H9 (cell line): ENCODE measurements at regions not wholly inside any gene's neighbourhood (a gene's known extent, or its start where the extent isn't known, plus 50 kb on each side); places are given as distances from the start of the nearest gene placed in this dataset.

ENCODE experiments used
- DNase-seq: peaks from one replicate; pipeline ENCODE4 v3.0.0-alpha.2; 2017
- H2AFZ ChIP-seq: one replicate; pipeline ENCODE4 v1.6.1; 2013; ENCODE audit warnings: mild to moderate bottlenecking, low read length, control low read depth, moderate library complexity
- H2AK5ac ChIP-seq: 2 replicates; pipeline ENCODE4 v1.6.1; 2013; ENCODE audit warnings: low read length, control low read depth, mixed read lengths; ENCODE audit not compliant: insufficient read length
- H2BK120ac ChIP-seq: one replicate; pipeline ENCODE4 v1.6.1; 2013; ENCODE audit warnings: low read depth, mild to moderate bottlenecking, low read length, control low read depth, inconsistent platforms; ENCODE audit not compliant: poor library complexity, severe bottlenecking
- H2BK12ac ChIP-seq: 2 replicates; pipeline ENCODE4 v1.6.1; 2013; ENCODE audit warnings: low read length, control low read depth, mixed read lengths, low read depth; ENCODE audit not compliant: insufficient read length
- H2BK15ac ChIP-seq: 2 replicates; pipeline ENCODE4 v1.6.1; 2013; ENCODE audit warnings: low read depth, low read length, control low read depth
- H2BK20ac ChIP-seq: one replicate; pipeline ENCODE4 v1.6.1; 2013; ENCODE audit warnings: low read depth, mild to moderate bottlenecking, low read length, control low read depth, inconsistent platforms; ENCODE audit not compliant: poor library complexity, severe bottlenecking
- H2BK5ac ChIP-seq: 2 replicates; pipeline ENCODE4 v1.6.1; 2013; ENCODE audit warnings: low read length, control low read depth, mixed read lengths; ENCODE audit not compliant: insufficient read length
- H3K14ac ChIP-seq: 2 replicates; pipeline ENCODE4 v1.6.1; 2013; ENCODE audit warnings: low read length, control low read depth; ENCODE audit not compliant: insufficient read depth
- H3K18ac ChIP-seq: 2 replicates; pipeline ENCODE4 v1.6.1; 2013; ENCODE audit warnings: low read depth, mild to moderate bottlenecking, mixed read lengths, low read length, control low read depth; ENCODE audit not compliant: insufficient read length
- H3K23ac ChIP-seq: 2 replicates; pipeline ENCODE4 v1.6.1; 2013; ENCODE audit warnings: low read length, control low read depth, mixed read lengths, low read depth; ENCODE audit not compliant: insufficient read length
- H3K23me2 ChIP-seq: 2 replicates; pipeline ENCODE4 v1.6.1; 2013; ENCODE audit warnings: low read depth, mild to moderate bottlenecking, mixed read lengths, low read length, control low read depth; ENCODE audit not compliant: insufficient read length, poor library complexity, severe bottlenecking
- H3K27ac ChIP-seq: 2 replicates; pipeline ENCODE4 v1.5.1; 2013; ENCODE audit warnings: low read length, control low read depth, mixed read lengths, low read depth; ENCODE audit not compliant: insufficient read length
- H3K27me3 ChIP-seq: 2 replicates; pipeline ENCODE4 v1.6.1; 2013; ENCODE audit warnings: low read length, control low read depth, inconsistent platforms; ENCODE audit not compliant: insufficient read depth
- H3K4ac ChIP-seq: 2 replicates; pipeline ENCODE4 v1.6.1; 2013; ENCODE audit warnings: low read depth, mild to moderate bottlenecking, control low read depth, inconsistent platforms, low read length, moderate library complexity
- H3K4me1 ChIP-seq: 2 replicates; pipeline ENCODE4 v1.6.1; 2013; ENCODE audit warnings: low read length, control low read depth, inconsistent platforms; ENCODE audit not compliant: insufficient read depth
- H3K4me2 ChIP-seq: 2 replicates; pipeline ENCODE4 v1.6.1; 2013; ENCODE audit warnings: low read length, control low read depth, mixed read lengths; ENCODE audit not compliant: insufficient read length, insufficient read depth
- H3K56ac ChIP-seq: 2 replicates; pipeline ENCODE4 v1.6.1; 2013; ENCODE audit warnings: low read depth, mild to moderate bottlenecking, mixed read lengths, low read length, control low read depth; ENCODE audit not compliant: insufficient read length
- H3K79me1 ChIP-seq: 2 replicates; pipeline ENCODE4 v1.6.1; 2013; ENCODE audit warnings: low read depth, mild to moderate bottlenecking, moderate library complexity, low read length, control low read depth, inconsistent platforms; ENCODE audit not compliant: insufficient read depth, poor library complexity, severe bottlenecking
- H3K79me2 ChIP-seq: 2 replicates; pipeline ENCODE4 v1.6.1; 2013; ENCODE audit warnings: low read length, control low read depth, inconsistent platforms; ENCODE audit not compliant: insufficient read depth
- H3K9ac ChIP-seq: 2 replicates; pipeline ENCODE4 v1.6.1; 2013; ENCODE audit warnings: low read length, control low read depth, mixed read lengths; ENCODE audit not compliant: insufficient read length; ENCODE audit errors: extremely low read depth
- H3K9me3 ChIP-seq: one replicate; pipeline ENCODE4 v1.6.1; 2013; ENCODE audit warnings: low read depth, low read length, inconsistent platforms; ENCODE audit not compliant: control insufficient read depth
- H3T11ph ChIP-seq: one replicate; pipeline ENCODE4 v1.6.1; 2013; ENCODE audit warnings: mild to moderate bottlenecking, low read length, control low read depth, inconsistent platforms
- H4K20me1 ChIP-seq: one replicate; pipeline ENCODE4 v1.6.1; 2013; ENCODE audit not compliant: control insufficient read depth, insufficient read length, insufficient read depth
- H4K5ac ChIP-seq: 2 replicates; pipeline ENCODE4 v1.6.1; 2013; ENCODE audit warnings: low read depth, mild to moderate bottlenecking, mixed read lengths, low read length, control low read depth; ENCODE audit not compliant: insufficient read length
- H4K8ac ChIP-seq: replicated peaks from 2 replicates; pipeline ENCODE4 v1.6.1; 2013; ENCODE audit warnings: low read length, control low read depth, mixed read lengths, low read depth; ENCODE audit not compliant: insufficient read length
- H4K91ac ChIP-seq: 2 replicates; pipeline ENCODE4 v1.6.1; 2013; ENCODE audit warnings: low read depth, mild to moderate bottlenecking, moderate library complexity, mixed read lengths, low read length, control low read depth; ENCODE audit not compliant: insufficient read length
- H3K27ac Mint-ChIP-seq, 3 experiments: 2 replicates in 2 of 3; 3 replicates in 1 of 3; pipeline ENCODE4 v1.8.0; 2020 to 2021; ENCODE audit warnings: mixed read lengths in 3 of 3, mild to moderate bottlenecking in 1 of 3, moderate library complexity in 1 of 3
- H3K27me3 Mint-ChIP-seq: 2 replicates; pipeline ENCODE4 v1.8.0; 2021; ENCODE audit warnings: low read depth, mild to moderate bottlenecking, moderate library complexity, mixed read lengths
- H3K36me3 Mint-ChIP-seq, 3 experiments: 2 replicates in 2 of 3; 3 replicates in 1 of 3; pipeline ENCODE4 v1.8.0; 2020 to 2021; ENCODE audit warnings: low read depth in 3 of 3, mixed read lengths in 3 of 3; ENCODE audit not compliant: insufficient read depth in 1 of 3
- H3K4me1 Mint-ChIP-seq, 2 experiments: 2 replicates each; pipeline ENCODE4 v1.8.0; 2020; ENCODE audit warnings: mixed read lengths in 2 of 2
- H3K4me3 Mint-ChIP-seq, 2 experiments: 2 replicates in 1 of 2; 3 replicates in 1 of 2; pipeline ENCODE4 v1.8.0; 2020 to 2021; ENCODE audit warnings: mild to moderate bottlenecking in 2 of 2, mixed read lengths in 2 of 2, moderate library complexity in 1 of 2
- H3K9me3 Mint-ChIP-seq, 2 experiments: 2 replicates in 1 of 2; 3 replicates in 1 of 2; pipeline ENCODE4 v1.8.0; 2020; ENCODE audit warnings: mild to moderate bottlenecking in 2 of 2, mixed read lengths in 2 of 2, moderate library complexity in 1 of 2
- CTCF ChIP-seq: fragments of 200-600 bp; sonication (generic); conservative IDR thresholded peaks from 3 replicates; pipeline ENCODE4 v1.8.0; 2021; ENCODE audit warnings: antibody characterized with exemption, mild to moderate bottlenecking
- WGBS: extraction: QIAGEN DNeasy Blood & Tissue Kit; methylation state at CpG from one replicate; pipeline ENCODE4 v1.1.7; 2013; ENCODE audit warnings: missing lambda C conversion rate, low lambda C conversion rate, mixed read lengths; ENCODE audit not compliant: insufficient read length; ENCODE audit errors: extremely low coverage; 5-methylcytosine and 5-hydroxymethylcytosine counted together

GRCh38 chr22:48275412-48275811 lies 1513.0 kb downstream of the TBC1D22A start:
- no peak overlapping the region for H4K5ac ChIP-seq
- no peak overlapping the region for H3K56ac ChIP-seq
- H3K27me3 Mint-ChIP-seq, result peaks cover 15% of the 10 kb centered on the region
- no peak overlapping the region for H3K4me3 Mint-ChIP-seq
- no peaks in the 10 kb centered on the region for H3K79me2 ChIP-seq
- no peaks in the 10 kb centered on the region for H3K9me3 ChIP-seq
- no peak overlapping the region for H3K4ac ChIP-seq
- peaks cover 18 to 25% of the 10 kb centered on the region in 2 experiments for H3K4me1 Mint-ChIP-seq
- no peak overlapping the region for H3K18ac ChIP-seq
- H3K9me3 Mint-ChIP-seq, result no peaks in the 10 kb centered on the region
- WGBS, result no CpG with 5 or more reads among the region's 10 CpGs
- H3K4me1 ChIP-seq, result peaks cover 5% of the 10 kb centered on the region; the same call in 1 of the 2 replicates
- no peak overlapping the region for H3K23ac ChIP-seq
- H2AK5ac ChIP-seq, result no peak overlapping the region
- no peaks in the 10 kb centered on the region for H3K27me3 ChIP-seq
- no peak overlapping the region for H2AFZ ChIP-seq
- no peak overlapping the region for H3K4me2 ChIP-seq
- H2BK120ac ChIP-seq, result no peak overlapping the region
- H3T11ph ChIP-seq, result no peak overlapping the region
- no peaks in the 10 kb centered on the region for H4K20me1 ChIP-seq
- no peak overlapping the region for H2BK5ac ChIP-seq
- no peaks in the 10 kb centered on the region for H3K23me2 ChIP-seq
- H3K9ac ChIP-seq, result no peak overlapping the region
- H3K79me1 ChIP-seq, result no peaks in the 10 kb centered on the region
- H2BK15ac ChIP-seq, result no peak overlapping the region
- no peak overlapping the region for H2BK20ac ChIP-seq
- no peak for DNase-seq
- H3K14ac ChIP-seq, result no peak overlapping the region
- H4K8ac ChIP-seq, result no peak overlapping the region
- no peak overlapping the region for H3K27ac Mint-ChIP-seq
- no peaks in the 10 kb centered on the region; a peak in 1 of 7 replicates for H3K36me3 Mint-ChIP-seq
- H3K27ac ChIP-seq, result no peak overlapping the region
- no peak for TF ChIP-seq CTCF
- no peak overlapping the region for H2BK12ac ChIP-seq
- no peak overlapping the region for H4K91ac ChIP-seq
